GM12892 (cell line): ENCODE measurements at regions not wholly inside any gene's neighbourhood (a gene's known extent, or its start where the extent isn't known, plus 50 kb on each side); places are given as distances from the start of the nearest gene placed in this dataset.

Source experiments
- POLR2A ChIP-seq: IDR thresholded peaks from 2 replicates; pipeline ENCODE4 v1.6.1; 2011; ENCODE audit warnings: low read depth, low read length, control low read depth
- POLR2AphosphoS5 ChIP-seq: IDR thresholded peaks from 2 replicates; pipeline ENCODE4 v1.6.1; 2011; ENCODE audit warnings: low read depth, low read length, control low read depth

DNA sequence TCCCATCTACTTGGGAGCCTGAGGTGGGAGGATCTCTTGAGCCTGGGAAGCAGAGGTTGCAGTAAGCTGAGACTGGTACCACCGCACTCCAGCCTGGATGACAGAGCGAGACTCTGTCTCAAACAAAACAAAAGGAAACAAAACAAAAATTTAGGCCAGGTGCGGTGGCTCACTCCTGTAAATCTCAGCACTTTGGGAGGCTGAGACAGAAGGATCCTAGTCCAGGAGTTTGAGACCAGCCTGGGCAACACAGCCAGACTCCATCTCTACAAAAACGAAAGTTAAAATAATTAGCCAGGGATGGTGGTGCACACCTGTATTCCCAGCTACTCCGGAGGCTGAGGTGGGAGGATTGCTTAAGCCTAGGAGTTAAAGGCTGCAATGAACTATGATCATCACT, 183.2 kb upstream of the ZNF217 start:
- TF ChIP-seq POLR2A: no peak
- no peak for TF ChIP-seq POLR2AphosphoS5
